NCI-H460 (cell line): ENCODE measurements at regions not wholly inside any gene's neighbourhood (a gene's known extent, or its start where the extent isn't known, plus 50 kb on each side); places are given as distances from the start of the nearest gene placed in this dataset.

Experiments used
- DNase-seq: peaks from one replicate; pipeline ENCODE4 v3.0.0-alpha.2; 2016; ENCODE audit warnings: low read depth; ENCODE audit errors: extremely low read depth

DNA sequence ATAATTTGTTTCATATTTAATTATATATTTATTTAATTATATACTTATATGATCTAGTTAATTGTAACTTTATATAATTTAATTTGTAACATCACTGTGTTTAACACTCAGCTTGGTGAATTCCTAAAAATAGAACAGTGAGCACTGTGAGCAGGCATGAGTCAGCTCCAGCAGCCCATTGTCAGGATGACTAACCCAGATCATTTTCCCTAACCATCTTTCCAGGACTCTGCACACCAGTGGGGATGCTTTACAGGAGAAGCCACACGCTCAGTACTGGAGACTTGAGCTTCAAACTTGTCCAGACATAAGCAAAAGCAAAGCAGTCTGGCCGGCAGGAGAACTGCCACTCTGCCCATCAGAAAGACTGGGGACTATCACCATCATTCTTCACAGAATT, 446.2 kb upstream of the TRPC7 start:
- peak; percentile 66 for DNase-seq

DNA sequence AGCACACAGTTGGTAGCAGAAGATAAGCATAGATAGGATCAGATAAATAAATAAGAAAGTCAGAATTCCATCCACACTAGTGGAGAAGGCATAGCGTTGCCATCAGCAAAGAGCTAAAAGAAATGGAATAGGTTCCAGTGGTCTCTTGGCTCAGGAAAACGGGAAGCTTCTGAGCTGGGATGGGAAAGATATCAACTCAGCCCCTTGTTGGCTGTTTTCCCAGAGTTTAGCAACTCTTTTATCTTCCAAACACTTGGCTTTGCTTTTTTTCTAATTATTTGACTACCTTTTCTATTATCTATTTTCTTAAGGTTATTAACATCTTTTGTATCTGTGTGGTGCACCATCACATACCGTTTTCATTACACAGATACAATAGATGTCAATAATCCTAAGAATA, 445.7 kb upstream of the TRPC7 start:
- DNase-seq = no peak

DNA sequence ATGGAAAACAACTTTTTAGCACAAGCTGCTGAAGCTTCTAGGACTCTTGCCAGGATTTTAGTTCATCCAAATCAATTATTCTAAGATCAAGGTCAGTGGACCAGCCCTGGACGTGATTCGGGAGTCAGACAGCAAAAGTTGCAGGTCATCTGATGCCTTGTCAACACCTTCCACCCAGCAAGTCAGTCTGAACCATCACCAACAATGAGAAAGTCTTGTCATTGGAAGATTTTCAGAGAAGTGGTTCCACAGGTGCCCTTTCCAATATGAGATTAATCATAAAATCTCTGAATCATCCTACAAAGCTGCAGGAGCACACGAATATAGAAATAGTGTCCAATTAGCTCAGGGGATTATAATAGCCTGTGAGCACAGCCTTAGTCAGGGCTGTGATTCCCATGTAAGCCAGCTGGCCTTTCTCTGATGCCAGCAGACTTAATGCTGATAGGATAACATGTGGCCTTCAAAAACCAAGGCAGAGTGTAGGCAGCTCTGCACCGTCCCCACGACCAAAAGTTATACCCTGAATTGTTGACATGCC, 445.0 kb upstream of the TRPC7 start:
- no peak for DNase-seq

DNA sequence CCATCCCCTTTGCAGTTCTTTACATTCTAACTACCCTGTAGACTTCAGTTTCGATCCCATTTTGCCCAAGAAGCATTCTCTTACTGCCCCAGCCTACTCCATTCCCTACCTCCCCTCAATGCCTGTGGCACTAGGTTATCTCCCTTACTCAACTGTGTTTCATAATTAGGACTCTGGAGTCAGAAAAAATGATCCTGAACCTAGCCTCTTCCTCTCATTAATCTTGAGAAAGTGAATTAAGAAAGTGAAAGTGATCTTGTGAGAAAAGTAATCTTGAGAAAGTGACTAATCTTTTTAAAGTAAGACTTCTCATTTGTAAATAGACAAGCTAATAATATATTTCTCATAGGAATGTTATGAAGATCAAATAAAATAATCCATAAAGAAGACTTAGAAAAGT, 444.0 kb upstream of the TRPC7 start:
- no peak for DNase-seq

GRCh38 chr5:136808756-136809155, 443.4 kb upstream of the TRPC7 start:
- no peak for DNase-seq

- DNase-seq = no peak
Measured at GRCh38 chr5:136805466-136805865, 440.1 kb upstream of the TRPC7 start.

- peak; percentile 31 for DNase-seq
Measured at GRCh38 chr5:136802383-136802782, 437.0 kb upstream of the TRPC7 start.

- no peak for DNase-seq
Measured at GRCh38 chr5:136799806-136800372, 434.5 kb upstream of the TRPC7 start.

- no peak for DNase-seq
Measured at GRCh38 chr5:136793300-136793699, 428.0 kb upstream of the TRPC7 start.

- DNase-seq = no peak
Measured at GRCh38 chr5:136781464-136781863, 416.1 kb upstream of the TRPC7 start.

DNA sequence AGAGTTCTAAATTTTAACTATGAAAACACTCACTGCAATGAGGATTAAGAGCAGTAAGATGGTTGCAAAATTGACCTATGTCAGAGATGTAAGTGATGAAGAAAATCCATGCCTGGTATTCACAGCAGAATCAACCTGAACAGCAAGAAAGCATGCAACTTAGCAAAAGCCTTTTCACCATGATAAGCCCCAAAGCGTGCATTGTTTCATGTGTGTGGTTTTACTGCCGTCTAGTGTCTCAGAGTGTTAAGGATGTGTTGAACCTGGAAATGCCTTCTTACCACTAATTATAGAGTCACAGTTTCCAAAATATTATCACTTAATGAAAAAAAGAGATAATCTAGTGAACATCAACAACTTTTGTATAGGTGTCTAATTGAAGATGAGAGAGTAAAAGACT, 415.2 kb upstream of the TRPC7 start:
- DNase-seq = no peak

DNA sequence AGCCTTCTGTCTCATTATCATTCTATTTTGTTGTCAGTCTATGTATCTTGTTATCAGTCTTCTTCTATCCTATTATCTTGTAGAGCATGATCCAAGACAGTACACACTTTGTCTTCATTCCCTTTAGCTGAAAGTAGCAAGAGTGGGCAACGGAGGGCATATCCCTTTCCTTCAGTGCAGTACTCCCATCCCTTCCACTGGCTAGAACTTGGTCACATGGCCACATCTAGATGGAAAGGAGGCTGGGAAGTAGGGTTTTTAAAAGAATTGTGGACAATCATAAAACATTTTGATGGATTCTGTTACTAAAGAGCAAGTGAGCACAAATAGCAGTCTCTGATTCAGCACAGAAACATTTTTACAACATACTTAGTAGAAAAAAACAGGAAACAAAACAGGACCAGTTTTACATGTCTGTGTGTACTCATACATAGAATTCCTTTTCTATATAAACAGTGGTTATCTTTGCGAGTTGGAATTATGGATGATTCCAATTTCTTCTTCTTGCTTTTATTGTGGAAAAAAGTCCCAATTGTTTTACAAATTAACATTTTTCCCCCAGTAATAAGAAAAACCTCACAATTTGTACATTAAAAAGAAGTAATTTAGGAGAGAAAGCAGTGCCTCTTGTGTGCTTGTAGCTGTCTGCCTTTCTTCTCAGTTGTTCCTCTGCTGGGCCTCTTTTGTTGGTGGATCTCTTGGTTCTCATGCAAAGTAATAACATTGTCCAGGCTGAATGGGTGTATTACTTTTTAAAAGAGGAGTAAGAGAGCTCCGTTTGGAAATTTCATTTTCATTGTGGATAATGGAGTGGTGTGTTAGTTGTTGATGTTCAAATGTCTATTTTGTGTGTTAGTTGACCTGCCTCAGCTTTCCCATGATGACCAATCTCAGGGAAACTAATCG, 410.9 kb upstream of the TRPC7 start:
- no peak for DNase-seq

DNA sequence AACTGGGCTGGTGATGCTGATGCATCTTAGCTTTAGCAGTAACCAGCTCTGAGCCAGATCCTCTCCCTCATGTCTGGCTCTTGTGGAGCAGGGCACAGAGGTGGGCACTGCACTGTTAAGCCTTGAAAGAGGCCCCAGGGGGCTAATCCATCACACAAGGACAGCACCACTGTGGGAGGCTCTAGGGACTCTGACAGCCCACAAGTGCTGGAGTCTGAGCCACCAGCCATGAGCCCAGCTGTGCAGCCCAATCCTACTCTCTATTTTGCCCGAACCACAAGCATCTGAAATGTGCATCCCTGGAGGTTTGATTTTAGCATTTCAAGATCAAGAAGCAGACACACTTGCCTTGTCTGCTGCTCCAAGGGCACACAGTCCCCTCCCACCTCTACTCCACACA, 407.1 kb upstream of the TRPC7 start:
- no peak for DNase-seq

DNA sequence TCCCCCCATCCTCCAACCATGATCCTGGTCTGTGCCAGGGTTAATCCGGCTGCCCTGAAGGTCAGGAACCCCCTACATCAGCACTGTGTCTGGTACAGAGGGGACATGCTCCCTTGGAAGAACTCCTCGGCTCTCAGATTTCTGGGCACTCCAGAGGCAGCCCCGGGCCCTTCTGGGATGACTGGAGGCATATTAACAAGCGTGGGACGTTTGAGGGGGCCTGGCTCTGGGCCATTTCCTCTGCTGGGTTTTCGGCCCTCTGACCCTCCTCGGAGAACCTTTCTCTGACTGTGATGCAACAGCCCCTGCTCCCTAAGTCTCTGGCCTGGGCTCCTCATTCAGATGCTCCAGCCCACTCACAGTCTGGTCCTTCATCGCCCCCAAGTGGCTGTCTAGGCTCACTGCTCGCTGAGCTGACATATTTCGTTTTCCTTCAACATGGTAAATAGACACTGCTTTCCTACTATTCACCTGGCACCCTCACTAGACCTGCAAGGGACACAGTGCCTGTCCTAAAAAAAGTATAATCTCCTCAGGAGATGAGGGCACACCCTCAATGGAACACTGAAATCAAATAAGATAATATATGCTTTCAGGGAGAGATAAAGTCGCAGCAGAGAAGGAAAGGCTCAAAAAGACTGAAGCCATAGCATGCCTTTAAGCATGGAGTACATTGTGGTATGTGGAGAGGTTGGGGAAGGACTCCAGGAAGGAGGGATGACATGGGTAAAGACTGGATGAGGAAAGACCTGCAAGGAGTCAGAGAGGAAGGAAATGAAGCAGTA, 404.7 kb upstream of the TRPC7 start:
- peak; percentile 77 for DNase-seq

DNA sequence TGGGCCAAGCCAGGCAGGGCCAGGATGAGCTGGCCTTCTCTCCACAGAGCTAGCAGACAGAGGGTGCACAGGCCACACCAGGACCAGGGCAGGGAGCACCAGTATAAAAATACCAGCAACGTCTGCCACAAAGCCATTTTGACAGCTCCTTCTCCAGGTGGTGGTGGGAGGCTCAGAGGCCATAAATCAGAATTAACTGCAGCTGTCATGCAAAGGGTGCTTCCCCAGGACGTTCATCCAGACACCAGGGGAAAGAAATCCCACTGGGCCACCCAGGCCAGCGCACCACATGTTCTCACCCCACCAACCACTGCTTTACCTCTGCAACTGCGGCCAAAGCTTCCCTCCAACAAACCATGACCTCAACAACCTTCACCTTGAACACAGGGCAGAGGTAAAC, 403.7 kb upstream of the TRPC7 start:
- DNase-seq = no peak

DNA sequence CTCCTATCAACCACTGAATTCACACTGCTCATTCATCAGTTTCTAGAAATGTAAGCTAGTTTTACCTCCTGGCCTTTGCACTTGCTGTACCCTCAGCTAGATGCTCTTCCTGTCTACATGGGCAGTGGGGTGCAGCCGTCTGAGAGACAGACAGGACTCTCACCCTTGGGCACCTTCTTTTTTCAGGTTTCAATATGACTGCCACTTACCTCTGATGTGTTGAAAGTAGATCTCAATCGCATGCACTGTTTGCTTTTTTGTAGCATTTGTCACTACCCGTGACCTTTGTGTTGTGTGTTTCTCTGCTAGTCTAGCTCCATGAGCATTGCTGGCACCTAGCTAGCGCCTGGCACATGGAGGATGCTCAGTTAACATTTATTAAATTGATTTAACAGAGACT, 403.1 kb upstream of the TRPC7 start:
- no peak for DNase-seq

- DNase-seq = no peak
Measured at GRCh38 chr5:136766456-136766855, 401.1 kb upstream of the TRPC7 start.

DNA sequence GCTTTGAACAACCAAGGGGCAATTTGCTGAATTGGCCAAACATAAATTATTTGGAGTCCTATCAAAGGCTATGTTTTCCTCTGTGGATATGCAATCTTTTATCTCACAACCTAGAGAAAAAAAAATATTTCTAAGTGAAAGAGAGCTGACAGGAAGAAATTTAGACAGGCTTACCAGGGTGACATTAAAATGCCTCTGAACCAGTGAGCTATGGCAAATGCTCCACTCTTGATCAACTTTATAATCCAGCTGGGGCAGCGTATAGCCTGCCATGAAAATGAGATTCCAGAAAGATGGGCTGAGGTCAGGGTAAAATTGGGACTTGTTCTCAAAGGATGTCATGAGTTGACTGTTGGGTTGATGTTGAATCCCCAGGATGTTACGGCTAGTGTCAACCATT, 399.3 kb upstream of the TRPC7 start:
- no peak for DNase-seq

DNA sequence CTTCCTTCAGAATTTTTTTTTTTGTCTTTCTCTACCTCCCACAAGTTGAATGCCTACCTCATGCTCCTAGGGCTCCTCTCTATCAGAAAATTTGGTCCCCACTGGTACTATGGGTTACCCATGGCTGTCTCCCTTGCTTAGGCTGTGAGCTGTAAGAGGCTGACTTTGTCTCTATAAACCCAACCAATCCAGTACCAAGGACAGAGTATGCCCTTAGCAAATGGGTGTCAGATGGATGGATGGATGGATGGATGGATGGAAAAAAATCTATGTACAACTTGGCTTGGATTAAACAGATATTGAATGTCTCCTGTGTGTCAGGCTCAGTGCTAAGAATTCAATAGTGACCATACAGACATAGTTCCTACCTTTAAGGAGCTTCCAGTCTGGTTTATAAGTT, 398.2 kb upstream of the TRPC7 start:
- DNase-seq = no peak

DNA sequence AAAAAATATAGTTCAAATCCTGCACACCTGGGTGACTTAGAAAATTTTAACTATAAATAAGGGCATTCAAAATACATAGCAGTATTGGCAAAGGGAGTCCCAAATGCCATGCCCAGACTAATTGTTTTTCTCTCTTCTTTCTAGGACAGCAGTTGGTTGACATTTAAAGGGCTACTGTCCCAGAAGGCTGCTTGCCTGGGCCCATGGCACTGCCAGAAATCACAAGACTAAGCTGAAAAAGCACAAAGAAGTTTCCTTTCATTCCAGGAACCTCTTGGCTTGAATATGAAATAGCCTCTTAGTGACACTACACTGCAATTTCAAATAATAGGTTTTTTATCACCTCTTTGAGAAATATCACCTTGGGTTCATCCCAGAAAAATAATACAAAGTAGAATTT, 388.9 kb upstream of the TRPC7 start:
- no peak for DNase-seq

GRCh38 chr5:136750224-136750862, 385.0 kb upstream of the TRPC7 start:
- no peak for DNase-seq
